ENCODE measurements at regions not wholly inside any gene's neighbourhood (a gene's known extent, or its start where the extent isn't known, plus 50 kb on each side); places are given as distances from the start of the nearest gene placed in this dataset.
A peak's percentile ranks its signal among the peaks of the same experiment; 100 is the strongest.
"Not testable (repeated sequence)": the region's sequence is repeated elsewhere in the genome, so short reads cannot be mapped to it uniquely, and the experiment has no call there.

GRCh38 chr4:28759064-28759463, 1898.4 kb downstream of the STIM2 start:
- DNase-seq: no peak

GRCh38 chr4:28760003-28760402, 1899.4 kb downstream of the STIM2 start:
- DNase-seq: no peak

- peak; percentile 8 for DNase-seq
These were observed 1911.4 kb downstream of the STIM2 start for GRCh38 chr4:28772066-28772465.

DNA sequence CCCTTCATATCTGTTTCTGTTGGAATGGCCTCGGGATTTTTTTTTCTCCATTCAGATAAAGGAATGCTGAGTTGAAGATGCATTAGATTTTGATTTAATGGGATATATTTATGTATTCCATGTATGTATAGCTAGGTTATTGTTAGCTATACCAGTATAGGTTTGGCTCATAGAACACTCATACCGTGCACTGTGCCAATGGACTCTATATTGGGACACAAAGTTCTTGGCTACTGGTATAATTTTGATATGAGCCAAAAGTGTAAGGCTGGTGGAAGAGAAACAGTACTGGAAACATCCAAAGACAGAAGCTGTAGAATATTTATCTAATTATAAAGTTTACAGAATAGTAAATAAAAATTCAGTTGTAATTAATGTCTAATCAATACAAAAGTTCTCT, 1912.1 kb downstream of the STIM2 start:
- DNase-seq: no peak

GRCh38 chr4:28774344-28774743, 1913.7 kb downstream of the STIM2 start:
- peak; percentile 11 for DNase-seq

DNA sequence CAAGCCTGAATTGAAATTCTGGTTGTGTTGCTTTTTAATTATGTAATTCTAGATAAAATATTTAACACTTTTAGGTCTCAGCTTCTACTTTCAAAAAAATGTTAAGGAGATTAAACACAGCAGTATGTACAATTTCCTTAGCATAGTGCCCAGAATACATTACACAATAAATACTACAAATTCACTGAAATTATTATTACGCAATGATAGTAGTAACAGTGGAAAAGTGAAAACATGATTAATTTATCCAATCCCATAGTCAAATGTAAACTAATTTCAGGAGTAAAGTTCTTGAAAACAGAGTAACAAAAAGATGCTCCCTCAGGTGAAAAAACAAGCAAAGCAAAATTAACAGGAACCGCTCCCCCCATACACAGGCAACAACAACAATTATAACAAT, 1915.4 kb downstream of the STIM2 start:
- no peak for DNase-seq

DNA sequence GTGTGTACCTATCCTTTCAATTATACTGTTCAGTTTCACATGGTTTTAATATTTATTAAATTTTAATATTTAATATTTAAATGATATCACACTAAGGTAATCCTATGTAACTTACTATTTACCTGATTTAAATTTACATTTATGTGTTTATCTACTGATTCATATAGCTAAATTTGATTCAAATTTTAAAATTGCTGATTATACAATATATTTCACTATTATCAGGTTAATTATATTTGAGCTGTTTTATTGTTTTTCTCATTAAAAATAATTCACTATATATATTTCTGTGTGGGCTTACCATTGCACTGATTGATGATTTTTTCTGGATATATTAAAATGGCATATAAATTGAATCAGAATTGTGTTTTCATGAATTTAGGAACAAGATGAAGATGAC, 1923.5 kb downstream of the STIM2 start:
- DNase-seq: no peak

- no peak for DNase-seq
These were observed 1927.3 kb downstream of the STIM2 start for GRCh38 chr4:28787947-28788346.

- no peak for DNase-seq
These were observed 1928.4 kb downstream of the STIM2 start for GRCh38 chr4:28788929-28789490.

DNA sequence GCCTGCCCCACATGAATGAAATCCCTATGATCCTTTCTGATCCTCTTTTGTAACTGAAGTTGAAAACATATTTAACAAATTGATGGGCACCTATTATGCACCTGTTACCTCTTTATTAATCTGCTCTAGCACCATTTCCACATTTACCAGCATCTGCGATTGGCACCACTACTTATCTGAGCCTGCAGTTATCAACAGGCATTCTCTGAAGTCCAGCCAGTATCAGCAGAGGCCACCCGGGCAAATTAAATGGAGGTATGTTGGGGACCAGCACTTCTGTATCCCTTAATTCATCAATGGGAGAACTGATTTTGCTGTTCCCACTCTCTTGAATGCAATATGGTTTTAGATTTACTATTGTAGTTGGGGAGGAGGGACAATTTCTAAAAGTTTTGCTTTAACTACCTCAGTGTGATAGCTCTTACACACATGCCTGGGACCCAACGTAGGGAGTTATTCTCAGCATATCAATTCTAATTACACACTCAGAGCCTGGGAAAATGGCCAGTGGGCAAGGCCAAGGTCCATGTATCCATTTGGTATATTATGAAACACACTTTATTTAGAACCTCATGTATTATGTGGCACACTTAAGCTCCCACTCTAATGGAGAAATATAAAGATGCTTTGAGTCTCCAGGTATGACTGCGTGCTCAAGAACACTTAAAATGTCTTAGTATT, 1927.1 kb upstream of the PCDH7 start:
- DNase-seq: no peak

DNA sequence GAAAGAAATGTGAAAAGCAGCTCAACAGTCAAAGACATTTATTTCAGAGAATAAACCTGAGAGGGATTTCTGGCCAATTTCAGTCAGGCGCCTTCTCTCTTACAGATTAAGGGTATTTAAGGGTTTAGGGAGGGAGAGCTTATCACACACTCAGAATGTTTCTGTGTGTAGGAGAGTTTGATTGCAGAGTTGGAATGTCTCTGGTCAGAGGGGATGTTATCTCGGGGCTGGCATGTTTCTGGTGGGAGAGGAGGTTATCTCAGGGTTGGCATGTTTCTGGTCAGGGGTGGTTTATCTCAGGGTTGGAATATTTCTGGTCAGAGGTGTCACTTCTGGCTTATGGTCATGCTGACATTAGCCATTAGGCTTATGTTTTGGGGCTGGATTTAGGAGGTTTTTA, 1920.5 kb upstream of the PCDH7 start:
- DNase-seq: peak; percentile 5

DNA sequence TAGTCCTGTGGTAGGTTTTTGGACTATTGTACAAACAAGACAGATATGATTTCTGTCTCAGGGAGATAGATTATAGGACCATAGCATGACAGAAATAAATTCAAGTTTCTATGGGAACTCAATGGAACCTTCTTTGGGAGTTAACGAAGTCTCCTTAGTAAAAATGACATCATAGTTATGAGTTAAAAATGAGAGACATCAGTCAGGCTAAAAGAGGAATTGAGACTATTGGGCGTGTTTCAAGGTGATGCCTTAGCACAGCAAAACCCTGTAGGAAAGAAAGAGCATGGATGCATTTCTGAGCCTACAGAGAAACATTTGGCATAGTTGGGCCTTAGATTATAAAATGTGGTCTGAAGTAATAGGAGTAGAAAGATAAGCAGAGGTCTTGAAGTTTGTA, 1909.1 kb upstream of the PCDH7 start:
- no peak for DNase-seq

DNA sequence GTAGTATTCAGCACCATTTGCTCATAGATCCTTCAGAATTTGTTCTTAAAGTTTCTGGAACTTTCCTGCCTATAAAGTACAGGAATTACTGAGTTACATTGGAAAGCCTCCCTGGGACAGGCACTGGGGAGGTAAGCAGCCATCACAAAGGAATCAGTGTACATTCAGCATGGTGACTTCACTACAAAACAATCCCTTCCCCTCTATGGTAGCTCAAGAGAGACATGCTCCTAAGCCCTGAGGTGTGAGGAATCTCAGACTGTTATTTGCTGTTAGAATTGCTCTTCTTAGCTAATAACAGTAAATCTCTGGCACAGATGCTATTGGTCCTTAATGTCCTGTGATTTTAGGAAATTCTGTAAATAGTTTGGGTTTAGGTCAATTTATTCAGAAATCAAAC, 1898.0 kb upstream of the PCDH7 start:
- DNase-seq: no peak

- no peak for DNase-seq
These were observed 1892.3 kb upstream of the PCDH7 start for GRCh38 chr4:28827866-28828265.

GRCh38 chr4:28831867-28832266, 1888.3 kb upstream of the PCDH7 start:
- DNase-seq: no peak

GRCh38 chr4:28832444-28832843, 1887.7 kb upstream of the PCDH7 start:
- no peak for DNase-seq

GRCh38 chr4:28834120-28834519, 1886.0 kb upstream of the PCDH7 start:
- DNase-seq: no peak

DNA sequence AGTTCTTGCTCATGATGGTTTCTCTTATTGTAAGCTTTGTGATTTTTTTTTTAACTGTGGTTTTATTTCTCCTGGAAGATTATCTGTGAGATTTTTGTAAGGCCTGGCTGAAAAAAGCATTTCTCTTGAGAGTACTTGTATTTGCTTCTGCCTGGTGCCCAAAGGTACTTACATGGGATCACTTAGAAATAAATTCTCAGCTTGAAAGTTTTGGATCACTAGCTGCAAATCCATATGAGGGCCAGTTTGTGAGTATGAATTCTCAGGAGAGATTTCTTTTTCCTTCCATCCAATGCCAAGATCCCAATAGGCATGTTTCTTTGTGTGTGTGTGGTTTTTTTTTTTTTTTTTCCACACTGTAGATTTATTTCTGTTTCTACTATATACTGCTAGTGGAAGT, 1884.7 kb upstream of the PCDH7 start:
- DNase-seq: peak; percentile 4

DNA sequence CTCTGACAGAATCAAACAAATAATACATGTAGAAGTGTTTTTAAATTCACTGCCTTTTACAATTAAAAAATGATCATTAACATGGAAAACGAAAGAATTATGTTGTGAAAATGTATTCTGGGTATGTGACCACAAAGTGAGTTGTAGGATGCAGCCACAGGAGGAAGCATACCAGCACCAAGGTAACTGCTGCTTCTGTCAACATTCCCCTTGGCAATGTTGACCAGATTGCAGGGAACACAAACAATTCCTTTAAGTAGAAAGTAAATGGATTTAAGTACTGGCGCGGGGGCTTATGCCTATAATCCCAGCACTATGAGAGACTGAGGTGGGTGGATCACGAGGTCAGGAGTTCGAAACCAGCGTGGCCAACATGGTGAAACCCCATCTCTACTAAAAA, 1877.9 kb upstream of the PCDH7 start:
- DNase-seq: no peak

DNA sequence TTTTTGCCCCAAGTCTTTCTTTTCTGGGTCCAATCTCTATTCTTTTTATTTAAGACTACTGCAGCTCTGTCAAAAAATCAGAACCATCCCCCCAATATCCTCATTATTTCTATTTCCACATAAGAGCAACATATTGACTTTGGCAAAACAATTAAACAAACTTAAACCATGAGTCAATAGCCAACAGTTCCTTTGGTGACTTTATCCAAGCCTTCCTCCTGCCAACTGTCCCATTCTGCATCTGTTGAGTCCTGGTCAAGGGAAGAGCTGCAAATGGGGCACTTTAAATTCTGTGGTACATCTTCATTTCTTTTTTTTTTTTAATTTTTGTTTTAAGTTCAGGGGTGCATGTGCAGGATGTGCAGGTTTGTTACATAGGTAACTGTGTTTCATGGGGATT, 1875.0 kb upstream of the PCDH7 start:
- DNase-seq: no peak

DNA sequence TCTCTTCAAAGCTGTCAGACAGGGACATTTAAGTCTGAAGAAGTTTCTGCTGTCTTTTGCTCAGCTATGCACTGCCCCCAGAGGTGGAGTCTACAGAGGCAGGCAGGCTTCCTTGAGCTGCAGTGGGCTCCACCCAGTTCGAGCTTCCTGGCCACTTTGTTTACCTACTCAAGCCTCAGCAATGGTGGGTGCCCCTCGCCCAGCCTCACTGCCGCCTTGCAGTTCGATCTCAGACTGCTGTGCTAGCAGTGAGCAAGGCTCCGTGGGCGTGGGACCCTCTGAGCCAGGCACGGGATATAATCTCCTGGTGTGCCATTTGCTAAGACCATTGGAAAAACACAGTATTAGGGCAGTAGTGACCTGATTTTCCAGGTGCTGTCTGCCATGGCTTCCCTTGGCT, 1863.1 kb upstream of the PCDH7 start:
- not testable (repeated sequence) for DNase-seq

- no peak for DNase-seq
These were observed 1851.3 kb upstream of the PCDH7 start for GRCh38 chr4:28868841-28869240.

DNA sequence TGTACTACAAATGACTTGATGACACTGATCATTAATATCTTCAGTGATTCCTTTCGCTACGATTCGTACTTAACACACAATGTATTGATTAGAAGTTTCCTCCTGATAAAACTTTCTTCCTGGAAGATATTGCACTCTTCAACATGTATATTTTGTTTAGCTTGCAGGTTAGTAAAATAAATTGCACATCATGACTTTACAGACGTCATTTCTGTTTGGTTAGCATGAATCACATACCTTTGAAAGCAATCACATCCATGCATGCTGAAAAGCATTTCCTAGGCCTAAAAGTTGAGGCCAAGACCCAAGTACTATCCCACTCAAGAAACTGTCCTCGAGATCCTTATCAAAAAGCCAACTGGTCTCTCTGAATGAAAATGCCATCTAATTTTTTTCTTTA, 1841.0 kb upstream of the PCDH7 start:
- no peak for DNase-seq

GRCh38 chr4:28879900-28880299, 1840.3 kb upstream of the PCDH7 start:
- DNase-seq: peak; percentile 17

- DNase-seq: no peak
These were observed 1837.0 kb upstream of the PCDH7 start for GRCh38 chr4:28883211-28883610.

Data from eye (tissue), 1 donor.